Naive thymus-derived CD8-positive, alpha-beta T cell (primary cell): ENCODE measurements at regions not wholly inside any gene's neighbourhood (a gene's known extent, or its start where the extent isn't known, plus 50 kb on each side); places are given as distances from the start of the nearest gene placed in this dataset.
"Not testable (repeated sequence)": the region's sequence is repeated elsewhere in the genome, so short reads cannot be mapped to it uniquely, and the experiment has no call there.

Experiments
- ATAC-seq, 2 donors: fragments of 150-1000 bp; cut with Tn5 transposase in 1 of 2; sonication (Bioruptor Pico), chemical (Tn5 transposase) in 1 of 2; 1 replicate in 1 of 2; 2 replicates in 1 of 2; pipeline ENCODE4 v1.10.0; 2021; ENCODE audit warnings: mild to moderate bottlenecking in 2 of 2, moderate library complexity in 2 of 2
- POLR2A ChIA-PET: fragments of 350-600 bp; sonication (Branson Sonifier 250); formaldehyde crosslinking; loops from one replicate; lab custom pipeline; 2021; ENCODE audit warnings: antibody characterized with exemption; lab: Charles Lee
- DNase-seq, 10 donors: peaks; one replicate each; pipeline versions ENCODE4 v3.0.0 to v3.0.0-alpha.2; 2020 to 2022
- H3K27ac Mint-ChIP-seq, 10 donors: one replicate each; pipeline ENCODE4 v1.8.0; 2020 to 2022; ENCODE audit warnings: mild to moderate bottlenecking in 10 of 10, mixed read lengths in 10 of 10, moderate library complexity in 4 of 10, inconsistent platforms in 1 of 10
- H3K27me3 Mint-ChIP-seq, 5 donors: one replicate each; pipeline ENCODE4 v1.8.0; 2021 to 2022; ENCODE audit warnings: mixed read lengths in 5 of 5
- H3K36me3 Mint-ChIP-seq, 3 donors: one replicate each; pipeline ENCODE4 v1.8.0; 2020 to 2022; ENCODE audit warnings: mixed read lengths in 3 of 3, mild to moderate bottlenecking in 2 of 3, inconsistent platforms in 1 of 3
- H3K4me1 Mint-ChIP-seq, 4 donors: one replicate each; pipeline ENCODE4 v1.8.0; 2021 to 2022; ENCODE audit warnings: mixed read lengths in 4 of 4
- H3K4me3 Mint-ChIP-seq, 10 donors: one replicate each; pipeline ENCODE4 v1.8.0; 2020 to 2022; ENCODE audit warnings: mild to moderate bottlenecking in 10 of 10, mixed read lengths in 10 of 10, moderate library complexity in 6 of 10, inconsistent platforms in 1 of 10
- H3K9me3 Mint-ChIP-seq, 9 donors: one replicate each; pipeline ENCODE4 v1.8.0; 2020 to 2022; ENCODE audit warnings: mixed read lengths in 9 of 9, mild to moderate bottlenecking in 3 of 9, inconsistent platforms in 1 of 9, moderate library complexity in 1 of 9

- POLR2A ChIA-PET = no interaction called here
- no peaks in the 10 kb centered on the region for H3K4me1 Mint-ChIP-seq
- H3K27ac Mint-ChIP-seq = no peak overlapping the region
Observed at GRCh38 chr10:44008917-44009709, 360.4 kb upstream of the ZNF32 start.

GRCh38 chr10:44008270-44008916 lies 359.7 kb upstream of the ZNF32 start:
- DNase-seq = no peak
- H3K27ac Mint-ChIP-seq = no peak overlapping the region
- ATAC-seq = no peak
- no peaks in the 10 kb centered on the region for H3K36me3 Mint-ChIP-seq
- POLR2A ChIA-PET = no interaction called here
- H3K4me1 Mint-ChIP-seq = no peaks in the 10 kb centered on the region
- peaks cover 2 to 14% (median 6%) of the 10 kb centered on the region in 5 donors for H3K27me3 Mint-ChIP-seq
- no peak overlapping the region for H3K4me3 Mint-ChIP-seq
- H3K9me3 Mint-ChIP-seq = no peaks in the 10 kb centered on the region

More at GRCh38 chr10:44008917-44009709, 360.4 kb upstream of the ZNF32 start:
- Mint-ChIP-seq H3K4me3 (no peak overlapping the region), H3K9me3 (no peaks in the 10 kb centered on the region), H3K27me3 (peaks cover 2 to 16% (median 6%) of the 10 kb centered on the region in 5 donors), H3K36me3 (no peaks in the 10 kb centered on the region)
- ATAC-seq (no peak), DNase-seq (no peak)

GRCh38 chr10:44006771-44007170 lies 358.1 kb upstream of the ZNF32 start:
- Mint-ChIP-seq H3K36me3 (no peaks in the 10 kb centered on the region), H3K9me3 (no peaks in the 10 kb centered on the region), H3K27me3 (peaks cover 5 to 22% (median 9%) of the 10 kb centered on the region in 5 donors), H3K4me1 (no peaks in the 10 kb centered on the region), H3K27ac (no peak overlapping the region), H3K4me3 (no peak overlapping the region)
- no peak for DNase-seq
- ATAC-seq = no peak
- POLR2A ChIA-PET = no interaction called here

- H3K36me3 Mint-ChIP-seq = no peaks in the 10 kb centered on the region
- no peak overlapping the region for H3K4me3 Mint-ChIP-seq
- no peaks in the 10 kb centered on the region for H3K4me1 Mint-ChIP-seq
- no peak overlapping the region for H3K27ac Mint-ChIP-seq
- ATAC-seq = no peak
- DNase-seq = no peak
- POLR2A ChIA-PET = no interaction called here
- no peaks in the 10 kb centered on the region for H3K9me3 Mint-ChIP-seq
- peaks cover 8 to 22% (median 9%) of the 10 kb centered on the region in 5 donors for H3K27me3 Mint-ChIP-seq
Observed at GRCh38 chr10:44005788-44006099, 357.1 kb upstream of the ZNF32 start.

- ATAC-seq (no peak), DNase-seq (no peak)
- Mint-ChIP-seq H3K4me3 (no peak overlapping the region), H3K36me3 (no peaks in the 10 kb centered on the region), H3K27ac (no peak overlapping the region), H3K27me3 (peaks cover 8 to 22% (median 9%) of the 10 kb centered on the region in 5 donors), H3K9me3 (no peaks in the 10 kb centered on the region), H3K4me1 (no peaks in the 10 kb centered on the region)
- POLR2A ChIA-PET = no interaction called here
Observed at GRCh38 chr10:44004913-44005787, 356.5 kb upstream of the ZNF32 start.

- Mint-ChIP-seq H3K27ac (no peak overlapping the region), H3K27me3 (peaks cover 8 to 33% (median 18%) of the 10 kb centered on the region in 5 donors), H3K4me1 (no peaks in the 10 kb centered on the region), H3K9me3 (peaks cover 0 to 4% (median 0%) of the 10 kb centered on the region in 9 donors), H3K36me3 (peaks cover 0 to 6% (median 0%) of the 10 kb centered on the region in 3 donors), H3K4me3 (no peak overlapping the region)
- POLR2A ChIA-PET = no interaction called here
- no peak for ATAC-seq
- no peak for DNase-seq
Observed at GRCh38 chr10:43998021-43998809, 349.5 kb upstream of the ZNF32 start.

GRCh38 chr10:43997330-43997729 lies 348.6 kb upstream of the ZNF32 start:
- peaks cover 0 to 9% (median 3%) of the 10 kb centered on the region in 9 donors for H3K9me3 Mint-ChIP-seq
- ATAC-seq (no peak), DNase-seq (no peak)
- no peak overlapping the region for H3K27ac Mint-ChIP-seq
- POLR2A ChIA-PET = no interaction called here
- H3K4me1 Mint-ChIP-seq = no peaks in the 10 kb centered on the region
- H3K4me3 Mint-ChIP-seq = no peak overlapping the region
- peaks cover 6 to 29% (median 17%) of the 10 kb centered on the region in 5 donors for H3K27me3 Mint-ChIP-seq
- H3K36me3 Mint-ChIP-seq = peaks cover 0 to 6% (median 0%) of the 10 kb centered on the region in 3 donors

- ATAC-seq (no peak), DNase-seq (no peak)
- H3K27me3 Mint-ChIP-seq = peaks cover 6 to 28% (median 20%) of the 10 kb centered on the region in 5 donors
- H3K27ac Mint-ChIP-seq = no peak overlapping the region
- peaks cover 0 to 30% (median 10%) of the 10 kb centered on the region in 9 donors for H3K9me3 Mint-ChIP-seq
- POLR2A ChIA-PET = no interaction called here
- no peak overlapping the region for H3K4me3 Mint-ChIP-seq
- no peaks in the 10 kb centered on the region for H3K4me1 Mint-ChIP-seq
- H3K36me3 Mint-ChIP-seq = peaks cover 0 to 12% (median 0%) of the 10 kb centered on the region in 3 donors
Observed at GRCh38 chr10:43994539-43994938, 345.9 kb upstream of the ZNF32 start.

GRCh38 chr10:43992816-43993215 lies 344.1 kb upstream of the ZNF32 start:
- ATAC-seq, DNase-seq, H3K4me3 Mint-ChIP-seq, POLR2A ChIA-PET, H3K4me1 Mint-ChIP-seq, H3K27ac Mint-ChIP-seq: not testable (repeated sequence)
- peaks cover 6 to 24% (median 20%) of the 10 kb centered on the region in 5 donors for H3K27me3 Mint-ChIP-seq
- peaks cover 0 to 30% (median 10%) of the 10 kb centered on the region in 9 donors for H3K9me3 Mint-ChIP-seq
- H3K36me3 Mint-ChIP-seq = peaks cover 0 to 12% (median 0%) of the 10 kb centered on the region in 3 donors

- Mint-ChIP-seq H3K4me3 (no peak overlapping the region), H3K4me1 (no peaks in the 10 kb centered on the region), H3K27ac (no peak overlapping the region), H3K9me3 (peaks cover 0 to 13% (median 2%) of the 10 kb centered on the region in 9 donors), H3K27me3 (peaks cover 0 to 9% (median 0%) of the 10 kb centered on the region in 5 donors), H3K36me3 (peaks cover 0 to under 1% (median 0%) of the 10 kb centered on the region in 3 donors)
- POLR2A ChIA-PET = no interaction called here
- no peak for DNase-seq
- no peak for ATAC-seq
Observed at GRCh38 chr10:43986374-43986773, 337.7 kb upstream of the ZNF32 start.

- no peak overlapping the region for H3K4me3 Mint-ChIP-seq
- H3K9me3 Mint-ChIP-seq = peaks cover 0 to 11% (median 2%) of the 10 kb centered on the region in 9 donors
- H3K27ac Mint-ChIP-seq = no peak overlapping the region
- H3K27me3 Mint-ChIP-seq = peaks cover 0 to 9% (median 0%) of the 10 kb centered on the region in 5 donors
- no peaks in the 10 kb centered on the region for H3K4me1 Mint-ChIP-seq
- H3K36me3 Mint-ChIP-seq = no peaks in the 10 kb centered on the region
- no peak for DNase-seq
- POLR2A ChIA-PET = no interaction called here
- ATAC-seq = no peak
Observed at GRCh38 chr10:43985941-43986340, 337.3 kb upstream of the ZNF32 start.

- H3K36me3 Mint-ChIP-seq = no peaks in the 10 kb centered on the region
- no peak overlapping the region for H3K4me3 Mint-ChIP-seq
- H3K27ac Mint-ChIP-seq = peak overlapping the region in 1 of 10 donors; percentile 5
- POLR2A ChIA-PET = no interaction called here
- DNase-seq (no peak), ATAC-seq (no peak)
- peaks cover 0 to 2% (median 0%) of the 10 kb centered on the region in 9 donors for H3K9me3 Mint-ChIP-seq
- H3K27me3 Mint-ChIP-seq = no peaks in the 10 kb centered on the region
- H3K4me1 Mint-ChIP-seq = peaks cover 0 to 8% (median 6%) of the 10 kb centered on the region in 4 donors
Observed at GRCh38 chr10:43983856-43984271, 335.2 kb upstream of the ZNF32 start.
